ENCODE measurements at regions not wholly inside any gene's neighbourhood (a gene's known extent, or its start where the extent isn't known, plus 50 kb on each side); places are given as distances from the start of the nearest gene placed in this dataset.
"Not testable (repeated sequence)": the region's sequence is repeated elsewhere in the genome, so short reads cannot be mapped to it uniquely, and the experiment has no call there.

DNA sequence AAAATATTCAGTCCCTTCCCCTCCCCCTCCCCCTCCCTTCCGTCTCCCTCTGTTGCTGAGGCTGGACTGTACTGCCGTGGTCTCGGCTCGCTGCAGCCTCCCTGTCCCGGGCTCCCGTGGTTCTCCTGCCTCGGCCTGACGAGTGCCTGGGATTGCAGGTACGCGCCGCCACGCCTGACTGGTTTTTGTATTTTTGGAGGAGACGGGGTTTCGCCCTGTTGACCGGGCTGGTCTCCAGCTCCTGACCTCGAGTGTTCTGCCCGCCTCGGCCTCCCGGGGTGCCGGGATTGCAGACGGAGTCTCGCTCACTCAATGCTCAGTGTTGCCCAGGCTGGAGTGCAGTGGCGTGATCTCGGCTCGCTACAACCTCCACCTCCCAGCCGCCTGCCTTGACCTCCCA, 135.5 kb upstream of the PROKR2 start:
- H3K4me3 ChIP-seq; H3K9me3 ChIP-seq; H3K27ac ChIP-seq; DNase-seq; H3K36me3 ChIP-seq; H3K4me1 ChIP-seq; intact Hi-C loops (cut with DNase I); ATAC-seq: not testable (repeated sequence)
- H3K27me3 ChIP-seq = peaks cover 0 to 11% (median 2%) of the 10 kb centered on the region in 7 donors
- WGBS, 2 donors = 93 to 94% methylated on average over 23 to 24 of the region's 26 CpGs

DNA sequence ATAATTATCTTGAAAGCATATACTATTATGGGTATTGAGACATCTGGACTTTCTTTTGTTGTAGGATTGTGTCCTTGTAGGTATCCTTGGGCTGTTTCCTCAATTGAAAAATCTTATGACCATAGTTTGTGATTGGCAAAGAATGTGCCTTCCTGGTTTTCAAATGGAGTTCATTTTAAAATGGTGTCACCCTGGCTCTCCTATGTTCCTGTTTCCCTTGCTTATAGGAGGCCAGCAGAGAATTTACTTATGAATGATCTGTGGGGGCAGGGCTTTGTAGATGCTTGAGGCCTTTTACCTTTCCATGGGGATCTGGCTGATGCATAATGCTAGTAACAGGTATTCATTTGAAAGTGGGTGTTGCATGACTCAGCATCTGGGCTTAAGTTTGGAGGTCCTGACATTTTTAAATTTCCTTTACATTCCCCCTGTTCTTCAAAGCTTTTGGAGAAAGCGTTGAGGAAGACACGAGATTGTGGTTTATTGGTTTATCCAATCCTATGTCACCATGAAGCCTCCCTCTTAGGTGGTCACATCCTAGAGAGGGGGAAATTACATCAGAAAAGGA, 135.0 kb upstream of the PROKR2 start:
- H3K36me3 ChIP-seq = no peaks in the 10 kb centered on the region
- ATAC-seq (no peak), DNase-seq (no peak)
- intact Hi-C loops (cut with DNase I) = no loop called here
- WGBS, 2 donors = 91 to 92% methylated on average over 2 of the region's 2 CpGs
- TF ChIP-seq, protein P1, sequence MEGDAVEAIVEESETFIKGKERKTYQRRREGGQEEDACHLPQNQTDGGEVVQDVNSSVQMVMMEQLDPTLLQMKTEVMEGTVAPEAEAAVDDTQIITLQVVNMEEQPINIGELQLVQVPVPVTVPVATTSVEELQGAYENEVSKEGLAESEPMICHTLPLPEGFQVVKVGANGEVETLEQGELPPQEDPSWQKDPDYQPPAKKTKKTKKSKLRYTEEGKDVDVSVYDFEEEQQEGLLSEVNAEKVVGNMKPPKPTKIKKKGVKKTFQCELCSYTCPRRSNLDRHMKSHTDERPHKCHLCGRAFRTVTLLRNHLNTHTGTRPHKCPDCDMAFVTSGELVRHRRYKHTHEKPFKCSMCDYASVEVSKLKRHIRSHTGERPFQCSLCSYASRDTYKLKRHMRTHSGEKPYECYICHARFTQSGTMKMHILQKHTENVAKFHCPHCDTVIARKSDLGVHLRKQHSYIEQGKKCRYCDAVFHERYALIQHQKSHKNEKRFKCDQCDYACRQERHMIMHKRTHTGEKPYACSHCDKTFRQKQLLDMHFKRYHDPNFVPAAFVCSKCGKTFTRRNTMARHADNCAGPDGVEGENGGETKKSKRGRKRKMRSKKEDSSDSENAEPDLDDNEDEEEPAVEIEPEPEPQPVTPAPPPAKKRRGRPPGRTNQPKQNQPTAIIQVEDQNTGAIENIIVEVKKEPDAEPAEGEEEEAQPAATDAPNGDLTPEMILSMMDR (IDR thresholded peaks at IDR 0.05) = no peak
- no peaks in the 10 kb centered on the region for H3K4me1 ChIP-seq
- peaks cover 0 to 12% (median 8%) of the 10 kb centered on the region in 7 donors for H3K27me3 ChIP-seq
- no peaks in the 10 kb centered on the region for H3K9me3 ChIP-seq
- H3K27ac ChIP-seq = no peak overlapping the region
- H3K4me3 ChIP-seq = no peak overlapping the region

DNA sequence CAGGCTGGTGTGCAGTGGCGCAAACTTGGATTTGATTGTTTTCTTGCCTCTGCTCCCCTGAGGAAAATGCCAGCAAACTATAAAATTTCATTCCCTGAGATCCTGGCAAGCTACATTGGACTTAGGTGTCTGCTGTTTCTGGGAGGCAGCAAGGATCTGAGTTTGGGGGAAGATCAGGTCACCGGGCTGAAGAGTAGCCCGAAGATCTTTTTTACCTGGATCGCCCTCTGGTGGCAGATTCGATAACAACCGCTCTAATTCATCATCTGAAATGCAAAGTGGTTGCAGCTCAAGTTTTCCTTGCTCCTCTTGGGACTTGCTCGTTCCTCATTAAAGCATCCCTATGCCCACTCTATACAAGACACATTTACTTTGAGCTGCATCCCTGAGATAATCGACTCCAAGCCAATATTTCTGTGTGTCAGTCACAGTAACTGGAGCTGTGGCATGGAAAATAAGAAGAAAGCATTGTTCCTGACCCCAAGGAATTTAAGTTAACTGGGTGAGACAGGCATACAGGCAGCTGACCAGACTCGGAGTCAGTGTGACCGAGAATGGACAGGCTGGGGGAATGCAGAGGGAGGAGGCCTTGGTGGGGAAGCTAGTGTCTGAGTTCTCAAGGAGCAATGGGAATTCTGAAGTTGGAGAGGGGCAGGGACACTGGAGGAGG, 131.8 kb upstream of the PROKR2 start:
- no peak overlapping the region for H3K27ac ChIP-seq
- WGBS, 2 donors = 12 to 15% methylated on average over 10 of the region's 10 CpGs
- no peaks in the 10 kb centered on the region for H3K4me1 ChIP-seq
- DNase-seq (peak in 1 of 2 donors; percentile 39), ATAC-seq (peak in 1 of 8 donors; percentile 45)
- intact Hi-C loops (cut with DNase I) = loop anchor here (1.0 to 10.0 kb wide), 8 partner anchors 224 to 326 kb away; partner anchors contain the start of gene CDS2 (in 2 of the 10)
- no peak overlapping the region for H3K4me3 ChIP-seq
- peaks cover 0 to 24% (median 14%) of the 10 kb centered on the region in 7 donors for H3K27me3 ChIP-seq
- TF ChIP-seq, protein P1 (IDR thresholded peaks at IDR 0.05) = peak; percentile 34 to 77 (median 66)
- no peaks in the 10 kb centered on the region for H3K9me3 ChIP-seq
- no peaks in the 10 kb centered on the region for H3K36me3 ChIP-seq

DNA sequence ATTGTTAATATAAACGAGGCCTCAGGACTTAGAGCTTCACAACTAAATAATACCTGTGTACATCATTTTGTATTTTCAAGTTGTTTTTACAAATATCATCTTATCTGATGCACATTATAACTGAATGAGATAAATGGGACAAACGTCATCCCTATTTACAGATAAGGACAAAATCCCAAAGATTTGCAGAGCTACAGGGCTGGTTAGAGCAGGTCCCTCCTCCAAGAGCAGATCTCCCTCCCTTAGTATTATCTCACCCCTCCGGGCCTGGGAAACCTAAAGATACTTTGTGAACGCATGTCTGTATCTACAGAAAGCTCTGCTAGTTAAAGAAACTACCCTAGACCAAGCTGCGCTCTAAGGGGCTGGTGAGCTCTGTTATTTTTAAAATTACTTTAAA, 130.4 kb upstream of the PROKR2 start:
- no peak overlapping the region for H3K27ac ChIP-seq
- H3K27me3 ChIP-seq = peaks cover 0 to 29% (median 14%) of the 10 kb centered on the region in 7 donors
- no peaks in the 10 kb centered on the region for H3K9me3 ChIP-seq
- TF ChIP-seq, protein P1 (IDR thresholded peaks at IDR 0.05) = no peak
- no peaks in the 10 kb centered on the region for H3K36me3 ChIP-seq
- no peaks in the 10 kb centered on the region for H3K4me1 ChIP-seq
- DNase-seq (no peak), ATAC-seq (no peak)
- intact Hi-C loops (cut with DNase I) = loop anchor here in 9 of 10 donors (5.0 to 10.0 kb wide), 6 partner anchors 222 to 325 kb away; partner anchors contain the start of gene CDS2 (in 2 of the 9)
- no peak overlapping the region for H3K4me3 ChIP-seq
- WGBS, 2 donors = 49 to 53% methylated on average over 5 of the region's 5 CpGs

DNA sequence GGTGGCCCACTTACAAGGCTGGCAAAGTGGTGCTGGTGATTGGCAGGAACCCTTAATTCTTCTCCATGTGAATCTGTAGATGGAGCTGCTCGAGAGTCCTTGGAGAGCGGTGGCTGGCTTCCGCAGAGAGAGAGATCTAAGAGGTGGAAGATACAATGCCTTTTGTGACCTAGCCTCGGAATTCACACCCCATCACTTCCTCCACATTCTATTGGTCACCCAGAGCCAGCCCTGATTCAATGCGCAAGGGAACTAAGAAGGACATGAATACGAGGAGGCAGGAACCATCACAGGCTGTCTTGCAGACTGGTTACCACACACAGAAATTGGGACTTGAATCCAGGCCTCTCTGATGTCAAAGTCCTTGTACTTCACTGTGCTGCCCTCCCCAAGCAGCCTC, 128.9 kb upstream of the PROKR2 start:
- Histone ChIP-seq H3K4me3 (no peak overlapping the region), H3K9me3 (no peaks in the 10 kb centered on the region), H3K27ac (no peak overlapping the region), H3K36me3 (no peaks in the 10 kb centered on the region), H3K27me3 (peaks cover 0 to 30% (median 14%) of the 10 kb centered on the region in 7 donors), H3K4me1 (no peaks in the 10 kb centered on the region)
- intact Hi-C loops (cut with DNase I) = loop anchor here in 9 of 10 donors (5.0 to 10.0 kb wide), 6 partner anchors 221 to 323 kb away; partner anchors contain the start of gene CDS2 (in 2 of the 9)
- WGBS, 2 donors = 76 to 80% methylated on average over 6 of the region's 6 CpGs
- ATAC-seq = no peak
- TF ChIP-seq, protein P1 (IDR thresholded peaks at IDR 0.05) = no peak
- DNase-seq = no peak
